ENCODE measurements at regions not wholly inside any gene's neighbourhood (a gene's known extent, or its start where the extent isn't known, plus 50 kb on each side); places are given as distances from the start of the nearest gene placed in this dataset.

GRCh38 chr14:38758661-38759060 is 344.4 kb downstream of the SEC23A start:
- no peak overlapping the region for H2AFZ ChIP-seq (ENCODE audit: low read length)
- in situ Hi-C loops (cut with HindIII; ENCODE audit: extremely low pct_ligation_motif_present, low pct_unique_long_range_greater_than_20kb) (no loop called here), intact Hi-C loops (cut with micrococcal nuclease; ENCODE audit: unreplicated experiment) (no loop called here)
- no peaks in the 10 kb centered on the region for H3K4me1 ChIP-seq (ENCODE audit: insufficient read depth, low read length)
- no TSS peak for BruUV-seq (replicated peaks)
- WGBS (ENCODE audit: low lambda C conversion rate): 2% methylated on average over 2 of the region's 2 CpGs
- H3K27me3 ChIP-seq (ENCODE audit: control insufficient read depth in 1 of 2, insufficient read depth in 2 of 2, low read length in 2 of 2): no peaks in the 10 kb centered on the region
- H3K36me3 ChIP-seq (replicated peaks in 1 of 2; ENCODE audit: control insufficient read depth in 1 of 2, insufficient read depth in 2 of 2, low read length in 2 of 2): no peaks in the 10 kb centered on the region
- no peak for FAIRE-seq
- H3K79me2 ChIP-seq (ENCODE audit: insufficient read depth, low read length): no peaks in the 10 kb centered on the region
- H3K9ac ChIP-seq (ENCODE audit: insufficient read depth, low read depth, low read length): no peak overlapping the region
- DNase-seq (ENCODE audit: low spot score): no peak
- CTCF ChIA-PET (ENCODE audit: low intra/inter-chr PET ratio, low total read pairs): no interaction called here
- no peak overlapping the region for H3K4me3 ChIP-seq (replicated peaks in 1 of 3; ENCODE audit: insufficient read depth in 1 of 3, low read depth in 2 of 3, low read length in 3 of 3)
- no peaks in the 10 kb centered on the region for H4K20me1 ChIP-seq (ENCODE audit: insufficient read depth, low read length)
- H3K4me2 ChIP-seq (ENCODE audit: low read depth, low read length): no peak overlapping the region
- H3K27ac ChIP-seq (ENCODE audit: extremely low read length, insufficient read depth, low read length): no peak overlapping the region
- POLR2A ChIA-PET: no interaction called here
- ATAC-seq: no peak
- no peaks in the 10 kb centered on the region for H3K9me3 ChIP-seq (ENCODE audit: low read length)
- no peak for TF ChIP-seq MBNL3 (CRISPR knock-in tag; conservative IDR thresholded peaks at IDR 0.05)
- no peak for TF ChIP-seq FOXP1 (IDR thresholded peaks at IDR 0.05)
- no peak for TF ChIP-seq FOXP1 (CRISPR knock-in tag; IDR thresholded peaks at IDR 0.05)

GRCh38 chr14:38755036-38755435 is 348.0 kb downstream of the SEC23A start:
- no peaks in the 10 kb centered on the region for H4K20me1 ChIP-seq (ENCODE audit: insufficient read depth, low read length)
- in situ Hi-C loops (cut with HindIII; ENCODE audit: extremely low pct_ligation_motif_present, low pct_unique_long_range_greater_than_20kb): no loop called here
- no peak overlapping the region for H3K9ac ChIP-seq (ENCODE audit: insufficient read depth, low read depth, low read length)
- no peaks in the 10 kb centered on the region for H3K36me3 ChIP-seq (replicated peaks in 1 of 2; ENCODE audit: control insufficient read depth in 1 of 2, insufficient read depth in 2 of 2, low read length in 2 of 2)
- intact Hi-C loops (cut with micrococcal nuclease; ENCODE audit: unreplicated experiment): no loop called here
- H3K79me2 ChIP-seq (ENCODE audit: insufficient read depth, low read length): no peaks in the 10 kb centered on the region
- no peak for FAIRE-seq
- no peak overlapping the region for H3K4me3 ChIP-seq (replicated peaks in 1 of 3; ENCODE audit: insufficient read depth in 1 of 3, low read depth in 2 of 3, low read length in 3 of 3)
- no peaks in the 10 kb centered on the region for H3K27me3 ChIP-seq (ENCODE audit: control insufficient read depth in 1 of 2, insufficient read depth in 2 of 2, low read length in 2 of 2)
- H3K4me1 ChIP-seq (ENCODE audit: insufficient read depth, low read length): no peaks in the 10 kb centered on the region
- WGBS (ENCODE audit: low lambda C conversion rate): 29% methylated on average over 3 of the region's 3 CpGs
- ChIA-PET CTCF (ENCODE audit: low intra/inter-chr PET ratio, low total read pairs) (no interaction called here), POLR2A (no interaction called here)
- no peak for DNase-seq (ENCODE audit: low spot score)
- BruUV-seq (replicated peaks): no TSS peak
- no peaks in the 10 kb centered on the region for H3K9me3 ChIP-seq (ENCODE audit: low read length)
- no peak overlapping the region for H3K27ac ChIP-seq (ENCODE audit: extremely low read length, insufficient read depth, low read length)
- TF ChIP-seq ZNF775 (CRISPR knock-in tag; IDR thresholded peaks at IDR 0.05; ENCODE audit: borderline replicate concordance) (no peak), DNMT3B (CRISPR knock-in tag; conservative IDR thresholded peaks at IDR 0.05) (no peak)
- peak; percentile 36; the same call in 1 of the 3 replicates for ATAC-seq
- no peak overlapping the region for H2AFZ ChIP-seq (ENCODE audit: low read length)
- H3K4me2 ChIP-seq (ENCODE audit: low read depth, low read length): no peak overlapping the region

Data from HepG2 (cell line).